HG03175 (cell line): ENCODE measurements at regions not wholly inside any gene's neighbourhood (a gene's known extent, or its start where the extent isn't known, plus 50 kb on each side); places are given as distances from the start of the nearest gene placed in this dataset.

ENCODE experiments used
- ATAC-seq: cut with Tn5 transposase; IDR thresholded peaks from one replicate; pipeline ENCODE4 v1.9.1; 2021; ENCODE audit warnings: mild to moderate bottlenecking, moderate library complexity; ENCODE audit not compliant: unreplicated experiment

- no peak for ATAC-seq
These were observed 361.2 kb downstream of the ZNF516 start for GRCh38 chr18:76133873-76134272.

- no peak for ATAC-seq
These were observed 363.3 kb downstream of the ZNF516 start for GRCh38 chr18:76131738-76132137.

- ATAC-seq, result no peak
These were observed 364.2 kb downstream of the ZNF516 start for GRCh38 chr18:76130845-76131244.

GRCh38 chr18:76126327-76126726 is 368.7 kb downstream of the ZNF516 start:
- no peak for ATAC-seq

GRCh38 chr18:76121011-76121410 is 374.0 kb downstream of the ZNF516 start:
- no peak for ATAC-seq

- no peak for ATAC-seq
These were observed 379.5 kb downstream of the ZNF516 start for GRCh38 chr18:76115580-76115979.

GRCh38 chr18:76113101-76113500 is 381.9 kb downstream of the ZNF516 start:
- ATAC-seq, result no peak

- ATAC-seq, result no peak
These were observed 392.4 kb downstream of the ZNF516 start for GRCh38 chr18:76102626-76103025.

- no peak for ATAC-seq
These were observed 392.9 kb downstream of the ZNF516 start for GRCh38 chr18:76102156-76102555.

GRCh38 chr18:76099931-76100457 is 395.0 kb downstream of the ZNF516 start:
- no peak for ATAC-seq

- no peak for ATAC-seq
These were observed 396.2 kb downstream of the ZNF516 start for GRCh38 chr18:76098674-76099411.

GRCh38 chr18:76081536-76081935 is 413.5 kb downstream of the ZNF516 start:
- no peak for ATAC-seq

- no peak for ATAC-seq
These were observed 414.6 kb downstream of the ZNF516 start for GRCh38 chr18:76080430-76080829.

GRCh38 chr18:76075777-76076176 is 419.3 kb downstream of the ZNF516 start:
- no peak for ATAC-seq

- ATAC-seq, result no peak
These were observed 430.0 kb downstream of the ZNF516 start for GRCh38 chr18:76064998-76065397.

- no peak for ATAC-seq
These were observed 436.9 kb downstream of the ZNF516 start for GRCh38 chr18:76058146-76058545.

GRCh38 chr18:76057386-76057785 is 437.7 kb downstream of the ZNF516 start:
- ATAC-seq, result no peak

- ATAC-seq, result no peak
These were observed 438.5 kb downstream of the ZNF516 start for GRCh38 chr18:76056471-76057110.

- ATAC-seq, result no peak
These were observed 439.5 kb downstream of the ZNF516 start for GRCh38 chr18:76055578-76055977.

- ATAC-seq, result no peak
These were observed 440.0 kb downstream of the ZNF516 start for GRCh38 chr18:76055025-76055424.

- no peak for ATAC-seq
These were observed 440.9 kb downstream of the ZNF516 start for GRCh38 chr18:76054156-76054555.

GRCh38 chr18:76053551-76053950 is 441.5 kb downstream of the ZNF516 start:
- ATAC-seq, result no peak
